ENCODE measurements at regions not wholly inside any gene's neighbourhood (a gene's known extent, or its start where the extent isn't known, plus 50 kb on each side); places are given as distances from the start of the nearest gene placed in this dataset.

DNA sequence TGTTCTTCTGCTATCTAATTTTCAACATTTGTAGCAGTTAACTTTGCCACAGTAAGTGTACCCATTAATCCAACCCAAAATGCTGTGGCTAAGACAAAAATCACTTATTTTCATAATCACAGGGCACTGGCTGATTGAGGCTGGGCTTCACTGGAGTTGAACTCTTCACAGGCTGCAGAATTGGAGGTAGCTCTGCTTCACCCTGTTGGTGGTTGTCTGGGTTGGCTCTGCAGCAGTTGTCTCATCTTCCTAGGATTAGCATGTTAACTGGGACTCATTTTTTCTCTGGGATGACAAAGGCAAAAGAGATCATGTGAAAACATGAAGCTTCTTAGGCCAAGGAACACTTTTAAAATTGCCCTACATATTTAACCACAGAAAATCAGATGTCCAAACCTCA is 518.9 kb downstream of the TLR4 start:
- Histone ChIP-seq H3K27ac (ENCODE audit: low read depth, low read length, poor library complexity, severe bottlenecking) (no peak overlapping the region), H3K27me3 (ENCODE audit: insufficient read depth, low read length) (no peaks in the 10 kb centered on the region), H3K9me3 (ENCODE audit: low read length) (no peaks in the 10 kb centered on the region), H3K9me2 (ENCODE audit: low read depth, low read length) (no peaks in the 10 kb centered on the region), H3F3A (ENCODE audit: insufficient read depth, low read length) (no peaks in the 10 kb centered on the region), H3K79me2 (ENCODE audit: insufficient read depth, low read length) (no peaks in the 10 kb centered on the region), H4K20me1 (ENCODE audit: insufficient read depth, low read length) (no peaks in the 10 kb centered on the region), H3K4me1 (ENCODE audit: insufficient read depth, low read length, severe bottlenecking) (no peaks in the 10 kb centered on the region), H3K4me2 (ENCODE audit: low read length) (no peak overlapping the region), H3K9ac (ENCODE audit: low read length) (no peak overlapping the region), H3K4me3 (ENCODE audit: low read depth, low read length, poor library complexity, severe bottlenecking) (no peak overlapping the region), H3K36me3 (ENCODE audit: insufficient read depth, low read length) (no peaks in the 10 kb centered on the region), H2AFZ (ENCODE audit: low read length) (no peak overlapping the region)
- no peak for TF ChIP-seq EZH2 (IDR thresholded peaks at IDR 0.05; ENCODE audit: borderline replicate concordance, low read length)
- TF ChIP-seq, protein P1, sequence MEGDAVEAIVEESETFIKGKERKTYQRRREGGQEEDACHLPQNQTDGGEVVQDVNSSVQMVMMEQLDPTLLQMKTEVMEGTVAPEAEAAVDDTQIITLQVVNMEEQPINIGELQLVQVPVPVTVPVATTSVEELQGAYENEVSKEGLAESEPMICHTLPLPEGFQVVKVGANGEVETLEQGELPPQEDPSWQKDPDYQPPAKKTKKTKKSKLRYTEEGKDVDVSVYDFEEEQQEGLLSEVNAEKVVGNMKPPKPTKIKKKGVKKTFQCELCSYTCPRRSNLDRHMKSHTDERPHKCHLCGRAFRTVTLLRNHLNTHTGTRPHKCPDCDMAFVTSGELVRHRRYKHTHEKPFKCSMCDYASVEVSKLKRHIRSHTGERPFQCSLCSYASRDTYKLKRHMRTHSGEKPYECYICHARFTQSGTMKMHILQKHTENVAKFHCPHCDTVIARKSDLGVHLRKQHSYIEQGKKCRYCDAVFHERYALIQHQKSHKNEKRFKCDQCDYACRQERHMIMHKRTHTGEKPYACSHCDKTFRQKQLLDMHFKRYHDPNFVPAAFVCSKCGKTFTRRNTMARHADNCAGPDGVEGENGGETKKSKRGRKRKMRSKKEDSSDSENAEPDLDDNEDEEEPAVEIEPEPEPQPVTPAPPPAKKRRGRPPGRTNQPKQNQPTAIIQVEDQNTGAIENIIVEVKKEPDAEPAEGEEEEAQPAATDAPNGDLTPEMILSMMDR (IDR thresholded peaks at IDR 0.05; ENCODE audit: low read length): no peak

DNA sequence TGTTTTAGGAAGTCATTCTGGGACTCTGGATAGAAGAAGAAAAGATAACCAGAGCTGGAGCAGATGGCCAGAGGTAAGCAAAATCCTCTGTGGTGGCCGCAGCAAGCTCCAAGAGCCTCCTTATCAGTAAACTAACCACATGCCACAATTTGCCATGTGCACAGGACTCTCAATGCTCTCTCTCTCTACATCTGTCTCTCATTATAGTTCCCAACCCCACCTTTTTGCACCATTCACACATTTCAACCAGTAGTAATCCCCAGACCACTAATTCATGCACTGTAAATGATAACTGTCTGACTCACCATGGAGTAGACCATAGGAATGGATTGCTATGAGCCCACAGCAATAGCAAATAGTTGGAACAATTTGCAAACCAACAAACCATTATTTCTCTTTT is 526.1 kb downstream of the TLR4 start:
- no peaks in the 10 kb centered on the region for H3K79me2 ChIP-seq (ENCODE audit: insufficient read depth, low read length)
- no peak for TF ChIP-seq EZH2 (IDR thresholded peaks at IDR 0.05; ENCODE audit: borderline replicate concordance, low read length)
- TF ChIP-seq, protein P1 (IDR thresholded peaks at IDR 0.05; ENCODE audit: low read length): no peak
- no peaks in the 10 kb centered on the region for H3F3A ChIP-seq (ENCODE audit: insufficient read depth, low read length)
- H3K9me3 ChIP-seq (ENCODE audit: low read length): no peaks in the 10 kb centered on the region
- no peaks in the 10 kb centered on the region for H3K9me2 ChIP-seq (ENCODE audit: low read depth, low read length)
- H3K9ac ChIP-seq (ENCODE audit: low read length): no peak overlapping the region
- no peaks in the 10 kb centered on the region for H3K27me3 ChIP-seq (ENCODE audit: insufficient read depth, low read length)
- H3K36me3 ChIP-seq (ENCODE audit: insufficient read depth, low read length): no peaks in the 10 kb centered on the region
- H3K4me1 ChIP-seq (ENCODE audit: insufficient read depth, low read length, severe bottlenecking): no peaks in the 10 kb centered on the region
- no peak overlapping the region for H3K4me3 ChIP-seq (ENCODE audit: low read depth, low read length, poor library complexity, severe bottlenecking)
- H3K4me2 ChIP-seq (ENCODE audit: low read length): no peak overlapping the region
- H4K20me1 ChIP-seq (ENCODE audit: insufficient read depth, low read length): no peaks in the 10 kb centered on the region
- H3K27ac ChIP-seq (ENCODE audit: low read depth, low read length, poor library complexity, severe bottlenecking): no peak overlapping the region
- no peak overlapping the region for H2AFZ ChIP-seq (ENCODE audit: low read length)

DNA sequence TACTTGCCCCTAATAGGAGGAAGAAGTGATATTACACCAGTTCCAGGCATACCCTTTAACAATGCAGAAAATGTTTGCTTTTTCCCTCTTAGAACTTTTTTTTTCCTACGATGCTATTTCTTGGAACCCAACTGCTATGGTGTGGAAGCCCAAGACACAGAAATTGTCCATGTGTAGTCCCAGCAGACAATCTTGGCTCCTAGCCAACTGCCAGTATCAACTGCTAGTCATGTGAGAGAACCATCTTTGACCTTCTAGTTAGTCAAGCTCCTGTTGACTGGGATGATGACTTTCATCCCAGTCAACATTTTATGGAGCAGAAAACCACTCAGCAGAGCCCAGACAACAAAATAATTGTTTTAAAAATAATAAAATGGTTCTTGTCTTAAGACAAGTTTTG is 532.4 kb downstream of the TLR4 start:
- no peaks in the 10 kb centered on the region for H3K36me3 ChIP-seq (ENCODE audit: insufficient read depth, low read length)

More for the DNA sequence above, 532.4 kb downstream of the TLR4 start:
- Histone ChIP-seq H3K4me3 (ENCODE audit: low read depth, low read length, poor library complexity, severe bottlenecking) (no peak overlapping the region), H3F3A (ENCODE audit: insufficient read depth, low read length) (no peaks in the 10 kb centered on the region), H3K4me1 (ENCODE audit: insufficient read depth, low read length, severe bottlenecking) (no peaks in the 10 kb centered on the region), H3K79me2 (ENCODE audit: insufficient read depth, low read length) (no peaks in the 10 kb centered on the region), H3K27me3 (ENCODE audit: insufficient read depth, low read length) (no peaks in the 10 kb centered on the region), H3K9me2 (ENCODE audit: low read depth, low read length) (no peaks in the 10 kb centered on the region), H4K20me1 (ENCODE audit: insufficient read depth, low read length) (no peaks in the 10 kb centered on the region), H2AFZ (ENCODE audit: low read length) (no peak overlapping the region), H3K27ac (ENCODE audit: low read depth, low read length, poor library complexity, severe bottlenecking) (no peak overlapping the region), H3K9me3 (ENCODE audit: low read length) (no peaks in the 10 kb centered on the region), H3K4me2 (ENCODE audit: low read length) (no peak overlapping the region), H3K9ac (ENCODE audit: low read length) (no peak overlapping the region)
- TF ChIP-seq, protein P1 (IDR thresholded peaks at IDR 0.05; ENCODE audit: low read length): no peak
- no peak for TF ChIP-seq EZH2 (IDR thresholded peaks at IDR 0.05; ENCODE audit: borderline replicate concordance, low read length)

All from OCI-LY1 (cell line).